Caco-2 (cell line): ENCODE measurements at regions not wholly inside any gene's neighbourhood (a gene's known extent, or its start where the extent isn't known, plus 50 kb on each side); places are given as distances from the start of the nearest gene placed in this dataset.

Experiments
- BruUV-seq: library from RNA; stranded (reverse); fragments of 400-500 nt; replicated peaks from 2 replicates; lab custom pipeline; 2021; lab: Mats Ljungman, UMichigan
- CTCF ChIA-PET: fragments of 300-600 bp; sonication (Branson Sonifier 250); formaldehyde crosslinking; loops from one replicate; lab custom pipeline; 2022; ENCODE audit warnings: antibody characterized with exemption; lab: Charles Lee
- POLR2A ChIA-PET: fragments of 300-600 bp; sonication (Branson Sonifier 250); formaldehyde crosslinking; loops from one replicate; lab custom pipeline; 2022; ENCODE audit warnings: antibody characterized with exemption; lab: Charles Lee
- DNase-seq, 2 experiments: peaks; one replicate each; pipeline versions ENCODE4 v3.0.0 to v3.0.0-alpha.2; 2020 to 2022
- H3K27me3 ChIP-seq: replicated peaks from 2 replicates; pipeline ENCODE4 v1.6.0; 2011; ENCODE audit warnings: low read length; ENCODE audit not compliant: control insufficient read depth, insufficient read depth
- H3K36me3 ChIP-seq: 2 replicates; pipeline ENCODE4 v1.5.1; 2011; ENCODE audit warnings: low read length; ENCODE audit not compliant: control insufficient read depth, insufficient read depth
- H3K4me1 ChIP-seq: fragments of 250-450 bp; sonication (Bioruptor Pico); 2 replicates; pipeline ENCODE4 v1.5.1; 2020; ENCODE audit warnings: mild to moderate bottlenecking
- H3K4me3 ChIP-seq: 2 replicates; pipeline ENCODE4 v1.5.1; 2011; ENCODE audit warnings: low read depth, mild to moderate bottlenecking, control low read depth, low read length
- H3K9me3 ChIP-seq: fragments of 250-450 bp; sonication (Bioruptor Pico); 2 replicates; pipeline ENCODE4 v1.5.1; 2020; ENCODE audit warnings: mild to moderate bottlenecking, moderate library complexity
- H3K27ac Mint-ChIP-seq: one replicate; pipeline ENCODE4 v1.8.0; 2022; ENCODE audit warnings: mixed read lengths; ENCODE audit not compliant: unreplicated experiment
- H3K27me3 Mint-ChIP-seq: one replicate; pipeline ENCODE4 v1.8.0; 2022; ENCODE audit warnings: mixed read lengths; ENCODE audit not compliant: insufficient read depth, unreplicated experiment
- H3K36me3 Mint-ChIP-seq: one replicate; pipeline ENCODE4 v1.8.0; 2022; ENCODE audit warnings: mild to moderate bottlenecking, mixed read lengths; ENCODE audit not compliant: insufficient read depth, unreplicated experiment
- H3K4me1 Mint-ChIP-seq: one replicate; pipeline ENCODE4 v1.8.0; 2022; ENCODE audit warnings: low read depth, mixed read lengths; ENCODE audit not compliant: unreplicated experiment
- H3K4me3 Mint-ChIP-seq: one replicate; pipeline ENCODE4 v1.8.0; 2022; ENCODE audit warnings: mild to moderate bottlenecking, moderate library complexity, mixed read lengths; ENCODE audit not compliant: unreplicated experiment
- H3K9me3 Mint-ChIP-seq: one replicate; pipeline ENCODE4 v1.8.0; 2022; ENCODE audit warnings: mixed read lengths; ENCODE audit not compliant: unreplicated experiment
- CTCF ChIP-seq, 2 experiments: fragments of 200-600 bp in 1 of 2; IDR thresholded peaks; 1 replicate in 1 of 2; 2 replicates in 1 of 2; pipeline versions ENCODE4 v1.5.1 to v1.8.0; 2011 to 2022; ENCODE audit warnings: antibody characterized with exemption in 1 of 2, control low read depth in 1 of 2, inconsistent platforms in 1 of 2, low read depth in 1 of 2, low read length in 1 of 2, mild to moderate bottlenecking in 1 of 2, moderate library complexity in 1 of 2; ENCODE audit not compliant: insufficient read depth in 1 of 2, severe bottlenecking in 1 of 2, unreplicated experiment in 1 of 2
- intact Hi-C: fragments of 100-400 bp; cut with micrococcal nuclease; formaldehyde crosslinking; loops from one replicate; pipeline ENCODE4 v1.10.0; 2022; ENCODE audit not compliant: unreplicated experiment

DNA sequence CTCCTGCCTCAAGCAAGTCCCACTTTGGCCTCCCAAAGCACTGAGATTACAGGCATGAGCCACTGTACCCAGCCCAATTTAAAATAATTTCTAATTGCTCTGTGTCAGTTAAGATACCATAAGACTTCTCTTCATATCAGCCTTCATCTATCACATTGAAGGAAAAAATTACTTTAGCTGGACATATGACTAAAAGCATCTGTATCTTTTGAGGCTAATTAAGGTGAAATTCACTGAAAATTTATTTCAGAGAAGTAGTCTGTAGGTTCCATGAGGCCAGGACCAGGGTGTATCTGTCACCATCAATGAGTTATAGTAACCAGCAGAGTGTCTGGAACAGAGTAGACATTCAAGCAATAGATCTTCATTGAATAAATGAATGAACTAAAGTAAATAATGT lies 205.2 kb upstream of the PHYHIPL start:
- no peak for DNase-seq

DNA sequence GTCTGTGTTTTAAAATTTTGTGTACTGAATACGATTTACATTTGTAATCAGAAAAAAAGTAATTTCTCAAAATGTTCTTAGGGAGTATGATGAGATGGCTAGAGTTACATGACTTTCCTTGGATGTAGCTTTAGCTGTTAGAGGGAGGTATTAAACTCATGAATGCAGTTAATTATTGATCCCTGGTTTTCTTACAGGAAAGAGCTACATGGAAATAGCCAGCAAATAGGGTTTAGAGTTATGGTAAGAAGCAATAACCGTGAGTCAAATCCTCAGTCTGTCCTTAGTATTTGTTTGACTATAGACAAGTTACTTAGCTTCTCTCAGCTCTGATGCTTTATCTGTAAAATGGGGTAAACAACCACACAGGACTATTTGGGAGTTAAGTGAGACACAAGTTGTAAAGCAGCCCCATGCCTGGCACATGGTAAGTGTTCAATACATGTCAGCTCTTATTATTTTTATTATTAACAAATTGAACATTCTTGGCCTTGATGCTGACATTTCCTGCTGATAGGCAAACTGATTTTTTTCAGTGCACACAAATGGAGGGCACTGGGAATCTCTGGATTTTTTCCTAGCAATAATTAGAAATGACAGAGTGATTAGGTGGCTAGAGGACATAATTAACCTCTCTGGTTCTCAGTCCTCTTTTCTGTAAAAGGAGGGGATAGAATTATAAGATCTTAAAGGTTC lies 204.5 kb upstream of the PHYHIPL start:
- Mint-ChIP-seq H3K27ac (no peak overlapping the region), H3K4me1 (peaks cover 25% of the 10 kb centered on the region), H3K4me3 (no peak overlapping the region), H3K9me3 (peaks cover 9% of the 10 kb centered on the region), H3K27me3 (no peaks in the 10 kb centered on the region), H3K36me3 (no peaks in the 10 kb centered on the region)
- CTCF ChIA-PET: no interaction called here
- no TSS peak for BruUV-seq
- Histone ChIP-seq H3K36me3 (no peaks in the 10 kb centered on the region), H3K4me1 (peaks cover 15% of the 10 kb centered on the region), H3K4me3 (no peak overlapping the region), H3K9me3 (no peaks in the 10 kb centered on the region), H3K27me3 (no peaks in the 10 kb centered on the region)
- no peak for TF ChIP-seq CTCF (IDR thresholded peaks at IDR 0.05; ENCODE audit: insufficient read depth in 1 of 2, low read depth in 1 of 2, low read length in 1 of 2, severe bottlenecking in 1 of 2, unreplicated experiment in 1 of 2)
- POLR2A ChIA-PET: no interaction called here
- DNase-seq: no peak
- intact Hi-C loops: no loop called here

More for the DNA sequence above, 205.2 kb upstream of the PHYHIPL start:
- peaks cover 19% of the 10 kb centered on the region for H3K4me1 ChIP-seq
- H3K9me3 ChIP-seq: no peaks in the 10 kb centered on the region
- TF ChIP-seq CTCF (IDR thresholded peaks at IDR 0.05; ENCODE audit: insufficient read depth in 1 of 2, low read depth in 1 of 2, low read length in 1 of 2, severe bottlenecking in 1 of 2, unreplicated experiment in 1 of 2): no peak
- H3K36me3 ChIP-seq: no peaks in the 10 kb centered on the region
- H3K36me3 Mint-ChIP-seq: no peaks in the 10 kb centered on the region
- intact Hi-C loops: no loop called here
- H3K4me3 ChIP-seq: no peak overlapping the region
- H3K9me3 Mint-ChIP-seq: peaks cover 9% of the 10 kb centered on the region
- H3K27me3 Mint-ChIP-seq: no peaks in the 10 kb centered on the region
- no peak overlapping the region for H3K4me3 Mint-ChIP-seq
- POLR2A ChIA-PET: no interaction called here
- CTCF ChIA-PET: no interaction called here
- H3K4me1 Mint-ChIP-seq: peaks cover 27% of the 10 kb centered on the region
- no peaks in the 10 kb centered on the region for H3K27me3 ChIP-seq
- no peak overlapping the region for H3K27ac Mint-ChIP-seq
- BruUV-seq: no TSS peak

- DNase-seq: no peak
- Histone ChIP-seq H3K36me3 (no peaks in the 10 kb centered on the region), H3K4me1 (peaks cover 8% of the 10 kb centered on the region), H3K9me3 (no peaks in the 10 kb centered on the region), H3K27me3 (no peaks in the 10 kb centered on the region), H3K4me3 (no peak overlapping the region)
- H3K27me3 Mint-ChIP-seq: no peaks in the 10 kb centered on the region
- POLR2A ChIA-PET: no interaction called here
- CTCF ChIA-PET: no interaction called here
- no peak overlapping the region for H3K27ac Mint-ChIP-seq
- peaks cover 18% of the 10 kb centered on the region for H3K4me1 Mint-ChIP-seq
- no peak overlapping the region for H3K4me3 Mint-ChIP-seq
- intact Hi-C loops: no loop called here
- TF ChIP-seq CTCF (IDR thresholded peaks at IDR 0.05; ENCODE audit: insufficient read depth in 1 of 2, low read depth in 1 of 2, low read length in 1 of 2, severe bottlenecking in 1 of 2, unreplicated experiment in 1 of 2): no peak
- peaks cover 13% of the 10 kb centered on the region for H3K9me3 Mint-ChIP-seq
- BruUV-seq: no TSS peak
- no peaks in the 10 kb centered on the region for H3K36me3 Mint-ChIP-seq
These were observed 203.7 kb upstream of the PHYHIPL start for GRCh38 chr10:58972576-58973234.
